NCI-H1694 (cell line): ENCODE measurements at regions not wholly inside any gene's neighbourhood (a gene's known extent, or its start where the extent isn't known, plus 50 kb on each side); places are given as distances from the start of the nearest gene placed in this dataset.
"Not testable (repeated sequence)": the region's sequence is repeated elsewhere in the genome, so short reads cannot be mapped to it uniquely, and the experiment has no call there.

Source experiments
- DNase-seq: peaks from one replicate; lab custom pipeline; 2025; lab: John Stamatoyannopoulos, UW

GRCh38 chr2:428591-428990 lies 140.7 kb upstream of the ALKAL2 start:
- no peak for DNase-seq

GRCh38 chr2:426696-427095 lies 138.8 kb upstream of the ALKAL2 start:
- not testable (repeated sequence) for DNase-seq

DNA sequence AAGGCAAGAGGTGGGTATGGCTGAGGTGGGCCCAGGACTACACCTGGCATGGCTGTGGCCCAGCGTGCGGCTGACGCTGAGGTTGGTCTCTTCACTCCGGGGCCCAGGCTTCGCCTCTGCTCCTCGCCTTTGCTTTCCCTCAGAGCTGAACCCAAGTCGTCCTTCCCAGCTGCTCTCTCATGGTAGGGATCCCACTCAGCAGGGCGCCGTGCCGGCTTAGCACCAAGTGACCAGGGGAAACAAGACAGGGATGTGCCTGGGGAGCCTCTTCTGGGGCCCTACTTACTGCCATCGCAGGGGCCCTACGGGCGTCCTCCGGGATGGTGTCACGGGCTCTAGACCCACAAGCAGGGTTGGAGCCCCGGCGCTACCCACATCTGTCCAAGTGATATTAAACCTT lies 138.1 kb upstream of the ALKAL2 start:
- DNase-seq: no peak

GRCh38 chr2:425243-425642 lies 137.4 kb upstream of the ALKAL2 start:
- no peak for DNase-seq

- DNase-seq: no peak
Observed at GRCh38 chr2:424306-425171, 136.6 kb upstream of the ALKAL2 start.

- no peak for DNase-seq
Observed at GRCh38 chr2:423479-423878, 135.6 kb upstream of the ALKAL2 start.

DNA sequence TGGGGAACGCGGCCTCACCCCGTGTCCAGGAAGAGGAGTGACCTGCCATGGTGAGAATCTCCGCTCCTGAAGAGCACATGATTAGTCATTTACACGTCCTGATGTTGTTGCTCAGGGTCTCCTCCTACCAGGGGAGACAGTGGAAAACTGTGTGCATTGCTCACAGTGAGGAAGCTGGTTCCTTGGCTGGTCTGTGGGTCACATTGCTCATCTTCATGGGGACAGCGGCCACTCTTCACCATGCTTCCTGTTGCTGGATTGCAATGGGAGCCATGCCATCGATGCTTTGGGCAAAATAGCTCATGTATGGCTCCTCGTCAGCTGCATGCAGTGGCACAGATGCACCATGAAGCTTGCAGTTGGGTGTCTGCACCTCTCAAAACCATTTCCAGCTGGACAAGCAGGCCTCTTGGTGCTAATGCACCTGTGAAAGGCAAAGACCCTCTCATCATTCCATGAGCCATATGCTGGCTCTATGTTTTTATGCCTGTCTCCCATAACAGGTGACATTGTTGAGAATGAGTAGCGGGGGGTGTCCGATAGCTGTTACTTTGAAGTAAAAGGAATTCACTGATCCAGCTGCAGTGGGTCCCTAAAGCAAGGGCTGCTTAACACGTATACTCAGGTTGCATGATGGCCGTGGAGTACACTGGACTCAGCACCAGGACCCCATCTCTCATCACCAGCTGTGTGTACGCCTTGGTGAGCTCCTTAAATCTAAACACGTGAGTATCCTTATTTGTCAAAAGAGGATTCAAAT lies 135.0 kb upstream of the ALKAL2 start:
- no peak for DNase-seq

DNA sequence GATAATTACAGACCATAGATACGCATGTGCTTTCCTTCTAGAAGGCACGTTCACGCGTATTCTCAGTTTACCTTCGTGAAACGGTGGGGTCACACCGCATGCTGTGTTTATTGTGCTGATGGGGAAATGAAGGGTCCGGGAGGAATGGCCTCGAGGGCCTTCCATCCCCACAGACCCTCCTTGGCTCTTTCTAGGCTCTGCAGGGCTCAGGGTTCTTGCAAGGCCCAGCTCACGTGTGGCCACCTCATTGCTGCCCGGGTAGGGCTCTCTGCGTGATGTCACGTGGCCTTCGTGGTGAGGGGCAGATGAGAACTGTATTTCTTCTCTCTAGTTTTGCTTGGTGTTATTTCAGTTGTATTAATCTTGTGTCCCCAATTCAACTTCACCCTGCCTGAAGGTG lies 133.5 kb upstream of the ALKAL2 start:
- DNase-seq: no peak

GRCh38 chr2:419687-420317 lies 131.9 kb upstream of the ALKAL2 start:
- DNase-seq: no peak

DNA sequence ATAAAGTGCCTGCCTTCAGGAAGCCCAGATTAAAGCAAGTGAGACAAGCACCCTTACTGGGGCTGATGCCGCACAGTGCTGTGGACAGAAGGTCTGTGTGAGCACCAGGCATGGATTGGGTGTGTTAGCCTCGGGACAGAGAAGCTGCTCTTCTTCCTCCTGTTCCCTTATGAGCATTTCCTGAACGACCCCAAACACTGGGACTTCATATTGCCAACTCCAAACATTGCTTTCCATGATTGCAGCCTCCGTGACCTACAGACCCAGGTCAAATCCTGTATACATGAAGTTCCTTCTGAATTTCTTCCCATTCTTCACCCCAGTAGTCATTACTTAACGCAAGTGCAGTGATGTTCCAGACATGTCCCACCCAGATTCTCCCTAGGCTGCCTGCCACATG lies 129.8 kb upstream of the ALKAL2 start:
- no peak for DNase-seq

- no peak for DNase-seq
Observed at GRCh38 chr2:417006-417405, 129.1 kb upstream of the ALKAL2 start.

DNA sequence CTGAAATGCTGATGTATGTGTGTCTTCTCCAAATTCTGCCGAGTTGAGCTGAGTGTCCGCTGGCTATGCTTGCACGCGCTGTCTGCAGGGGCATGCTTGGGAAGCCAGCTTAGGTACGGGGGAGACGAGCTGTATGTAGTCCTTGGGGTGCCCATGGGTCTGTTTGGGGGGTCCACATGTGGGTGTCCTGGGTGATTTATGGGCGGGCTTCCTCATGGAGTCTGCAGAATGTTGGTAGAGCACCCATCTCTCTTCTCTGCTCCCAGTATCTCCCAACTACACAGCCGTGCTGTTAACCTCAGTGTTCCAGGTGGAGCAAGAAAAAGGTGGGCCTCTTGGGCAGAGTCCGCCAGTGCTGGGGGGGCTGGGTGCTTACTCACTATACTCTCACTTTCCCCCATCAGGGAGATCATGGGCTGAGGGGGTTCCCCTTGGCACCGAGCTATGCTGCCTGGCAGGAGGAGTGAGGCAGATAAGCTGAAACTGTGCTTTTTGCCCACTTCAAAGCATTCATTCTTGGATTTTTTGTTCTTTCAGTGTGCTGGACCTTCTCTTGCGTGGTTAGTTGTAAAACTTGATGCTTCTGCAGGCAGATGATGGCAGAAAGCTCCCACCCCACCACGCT lies 128.2 kb upstream of the ALKAL2 start:
- no peak for DNase-seq

DNA sequence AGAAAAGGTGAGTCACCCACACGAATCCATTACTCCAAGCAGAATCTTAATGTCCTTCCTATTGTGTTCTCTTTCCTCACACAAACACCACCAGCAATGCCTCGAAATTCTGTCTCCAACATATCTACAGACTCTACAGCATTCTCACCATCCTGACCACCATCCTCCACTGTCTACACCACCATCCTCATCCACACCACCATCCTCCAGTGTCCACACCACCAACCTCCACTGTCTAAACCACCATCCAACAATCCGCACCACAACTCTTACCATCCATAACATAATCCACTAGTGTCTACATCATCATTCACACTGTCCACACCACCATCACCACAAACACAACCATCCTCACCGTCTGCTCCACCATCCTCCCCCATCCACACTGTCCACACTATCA lies 121.6 kb upstream of the ALKAL2 start:
- no peak for DNase-seq

DNA sequence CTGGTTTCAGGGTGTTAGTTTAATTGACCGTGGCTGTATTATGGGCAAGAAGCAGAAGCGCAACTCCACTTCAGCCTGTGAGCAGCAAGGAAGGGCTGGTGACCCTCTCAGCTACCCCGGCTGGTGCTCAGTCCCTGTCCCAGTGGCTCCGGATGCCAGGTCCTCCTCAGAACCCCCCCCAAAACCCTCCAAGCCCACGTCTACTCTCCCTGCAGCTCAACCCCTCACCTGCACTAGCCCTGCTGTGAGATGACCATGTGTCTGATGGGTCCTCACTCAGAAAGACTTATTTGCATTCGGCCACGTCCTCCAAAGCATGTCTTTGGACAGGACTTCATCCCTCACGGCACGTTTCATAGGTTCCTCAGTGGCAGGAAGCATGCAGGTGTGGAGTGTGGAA lies 119.7 kb upstream of the ALKAL2 start:
- no peak for DNase-seq

DNA sequence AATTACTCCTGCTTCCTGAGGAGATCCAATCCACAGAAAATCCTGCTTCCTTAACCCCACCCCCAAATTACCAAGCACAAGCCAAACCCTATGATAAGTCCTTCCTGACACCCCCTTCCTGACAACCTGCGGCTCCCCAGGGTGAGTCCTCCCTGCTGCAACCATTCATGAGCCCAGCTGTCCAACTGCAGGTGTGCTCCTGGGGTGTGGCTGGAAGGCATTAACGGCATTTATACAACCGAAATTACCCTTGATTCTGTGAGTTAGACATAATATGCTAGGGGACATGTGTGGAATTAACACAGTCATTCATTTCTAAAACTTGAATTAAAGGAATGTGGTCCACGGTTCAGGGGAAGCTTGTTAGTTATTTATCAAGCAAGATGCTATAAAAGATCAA lies 119.0 kb upstream of the ALKAL2 start:
- DNase-seq: no peak

DNA sequence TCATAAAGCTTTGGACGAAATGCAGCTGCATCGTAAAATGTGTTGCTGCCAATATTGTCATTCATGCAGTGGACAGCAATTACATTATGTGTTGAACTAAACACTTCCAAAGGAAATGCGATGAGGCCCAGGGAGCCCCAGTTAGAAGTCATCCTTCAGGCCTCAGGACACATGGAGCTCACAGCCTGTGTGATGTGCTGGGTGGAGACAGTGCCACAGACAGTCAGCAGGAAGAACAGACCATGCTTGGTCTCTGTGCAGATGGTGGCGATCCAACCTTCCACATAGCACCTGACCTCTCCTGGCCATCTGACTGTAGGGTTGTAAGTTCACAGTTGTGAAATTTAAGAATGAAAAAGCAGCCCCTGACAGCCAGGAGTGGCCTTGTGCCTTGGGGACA lies 118.3 kb upstream of the ALKAL2 start:
- DNase-seq: no peak

DNA sequence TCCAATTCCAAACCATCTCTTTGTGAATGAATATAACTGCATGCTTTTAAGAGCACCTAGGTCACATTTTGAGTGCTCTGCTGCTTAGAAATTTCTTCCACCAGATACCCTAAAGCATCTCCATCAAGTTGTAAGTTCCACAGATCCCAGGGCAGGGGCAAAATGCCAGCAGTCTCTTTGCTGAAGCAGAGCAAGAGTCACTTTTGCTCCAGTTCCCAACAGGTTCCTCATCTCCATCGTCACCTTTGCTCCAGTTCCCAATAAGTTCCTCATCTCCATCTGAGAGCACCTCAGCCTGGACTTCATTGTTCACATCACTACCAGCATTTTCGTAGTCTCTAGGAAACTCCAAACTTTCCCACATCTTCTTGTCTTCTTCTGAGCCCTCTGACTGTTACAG lies 116.7 kb upstream of the ALKAL2 start:
- no peak for DNase-seq

GRCh38 chr2:403682-404081 lies 115.8 kb upstream of the ALKAL2 start:
- no peak for DNase-seq

GRCh38 chr2:402721-403120 lies 114.8 kb upstream of the ALKAL2 start:
- DNase-seq: no peak

GRCh38 chr2:402206-402605 lies 114.3 kb upstream of the ALKAL2 start:
- DNase-seq: no peak

DNA sequence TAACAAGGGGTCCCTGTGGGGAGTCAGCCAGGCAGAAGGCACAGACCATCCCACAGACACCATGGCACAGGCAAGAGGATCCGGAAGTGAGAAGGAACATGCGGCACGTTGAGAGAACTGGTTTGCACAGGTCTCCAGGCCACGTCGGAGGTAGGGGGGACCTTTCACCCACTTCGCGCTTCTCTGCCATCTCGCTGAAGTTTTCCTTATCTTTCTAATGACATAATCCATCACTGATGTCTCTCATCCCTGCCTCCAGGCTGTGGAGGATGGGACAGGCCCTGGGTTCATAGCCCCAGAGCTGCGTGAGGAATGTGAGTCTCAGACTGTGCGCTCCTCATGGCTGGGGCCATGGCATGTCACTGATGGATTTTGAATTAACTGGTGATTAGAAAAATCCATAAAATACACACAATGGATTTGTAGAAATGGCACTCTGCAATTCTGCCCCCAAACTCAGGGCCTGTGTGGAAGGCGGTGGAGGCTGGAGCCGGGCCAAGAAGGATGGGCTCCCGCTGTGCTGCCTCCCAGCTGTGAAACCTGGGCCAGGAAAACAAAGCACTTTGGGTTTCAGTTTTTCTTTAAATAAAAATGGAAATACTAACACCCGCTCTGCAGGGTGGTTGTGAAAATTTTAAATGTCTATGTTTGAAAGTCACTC lies 113.3 kb upstream of the ALKAL2 start:
- no peak for DNase-seq

DNA sequence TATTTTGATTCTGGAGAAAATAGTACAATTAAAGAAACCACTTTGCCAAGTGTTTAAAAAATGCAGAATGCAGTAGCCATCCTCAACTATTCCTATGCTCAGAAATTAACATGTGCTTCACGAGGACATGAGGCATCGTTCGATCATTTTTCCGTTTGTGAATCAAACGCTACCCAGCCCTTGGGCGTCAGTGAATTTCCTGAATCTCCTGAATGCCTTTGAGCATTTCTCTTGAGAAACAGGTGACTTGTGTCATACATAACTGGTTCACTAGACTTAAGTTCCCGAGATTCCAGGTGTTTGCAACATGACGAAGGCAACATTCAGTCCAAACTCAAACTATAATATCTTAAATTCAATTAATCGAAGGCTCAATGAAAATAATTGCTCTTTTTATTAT lies 110.0 kb upstream of the ALKAL2 start:
- no peak for DNase-seq
